ENCODE measurements at regions not wholly inside any gene's neighbourhood (a gene's known extent, or its start where the extent isn't known, plus 50 kb on each side); places are given as distances from the start of the nearest gene placed in this dataset.

DNA sequence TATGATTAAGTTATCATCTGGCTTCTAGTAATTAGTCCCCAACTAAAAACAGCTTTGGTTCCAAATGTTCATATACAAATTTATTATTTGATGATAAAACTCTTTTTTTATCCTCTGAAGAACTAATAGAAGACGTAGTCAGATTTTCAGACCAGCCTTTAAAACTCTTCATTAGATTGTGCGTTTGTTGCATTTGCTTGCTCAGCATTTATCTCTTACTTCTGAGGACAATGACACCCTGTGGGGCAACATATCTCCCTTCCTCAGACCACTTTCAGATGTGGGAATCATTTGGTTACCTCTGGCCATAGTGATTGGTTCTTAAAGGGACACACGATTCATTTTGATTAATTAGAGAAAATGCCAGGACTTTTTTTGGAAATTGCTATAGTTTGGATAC is 481.8 kb downstream of the HAO1 start:
- Histone ChIP-seq H3K4me1 (ENCODE audit: control insufficient read depth in 1 of 2, insufficient read depth in 2 of 2, low read depth in 1 of 2, low read length in 1 of 2) (no peaks in the 10 kb centered on the region), H3K27ac (ENCODE audit: low read depth in 2 of 2, low read length in 1 of 2) (no peak overlapping the region), H3K36me3 (replicated peaks in 1 of 2; ENCODE audit: control insufficient read depth in 1 of 2, insufficient read depth in 2 of 2, low read length in 1 of 2) (no peaks in the 10 kb centered on the region), H4K20me1 (ENCODE audit: insufficient read depth) (no peaks in the 10 kb centered on the region), H3F3A (replicated peaks; ENCODE audit: insufficient read depth) (no peaks in the 10 kb centered on the region), H3K9ac (no peak overlapping the region), H3K9me3 (no peaks in the 10 kb centered on the region), H3K27me3 (ENCODE audit: insufficient read depth) (no peaks in the 10 kb centered on the region), H2AFZ (ENCODE audit: low read depth) (no peak overlapping the region), H3K9me2 (no peaks in the 10 kb centered on the region), H3K4me2 (no peak overlapping the region), H3K79me2 (ENCODE audit: insufficient read depth) (no peaks in the 10 kb centered on the region), H3K4me3 (ENCODE audit: low read depth in 2 of 2, low read length in 1 of 2) (no peak overlapping the region)
- TF ChIP-seq SMC3 (IDR thresholded peaks at IDR 0.05; ENCODE audit: low read depth, low read length) (no peak), RCOR1 (IDR thresholded peaks at IDR 0.05; ENCODE audit: low read length) (no peak), FOSL2 (IDR thresholded peaks at IDR 0.05; ENCODE audit: borderline replicate concordance, low read depth) (no peak), GABPA (IDR thresholded peaks at IDR 0.05; ENCODE audit: low read depth) (no peak), RAD21 (IDR thresholded peaks at IDR 0.05; ENCODE audit: low read length) (no peak), SIN3A (IDR thresholded peaks at IDR 0.05; ENCODE audit: borderline replicate concordance, low read depth, low read length) (no peak), NFIC (IDR thresholded peaks at IDR 0.05; ENCODE audit: borderline replicate concordance) (no peak), TEAD4 (IDR thresholded peaks at IDR 0.05; ENCODE audit: borderline replicate concordance, insufficient read depth) (no peak), NRF1 (IDR thresholded peaks at IDR 0.05; ENCODE audit: low read depth, low read length) (no peak), MXI1 (IDR thresholded peaks at IDR 0.05; ENCODE audit: low read depth, low read length) (no peak), EZH2phosphoT487 (IDR thresholded peaks at IDR 0.05; ENCODE audit: borderline replicate concordance, low read depth) (no peak), ELF1 (IDR thresholded peaks at IDR 0.05) (no peak)
- TF ChIP-seq, protein P1, sequence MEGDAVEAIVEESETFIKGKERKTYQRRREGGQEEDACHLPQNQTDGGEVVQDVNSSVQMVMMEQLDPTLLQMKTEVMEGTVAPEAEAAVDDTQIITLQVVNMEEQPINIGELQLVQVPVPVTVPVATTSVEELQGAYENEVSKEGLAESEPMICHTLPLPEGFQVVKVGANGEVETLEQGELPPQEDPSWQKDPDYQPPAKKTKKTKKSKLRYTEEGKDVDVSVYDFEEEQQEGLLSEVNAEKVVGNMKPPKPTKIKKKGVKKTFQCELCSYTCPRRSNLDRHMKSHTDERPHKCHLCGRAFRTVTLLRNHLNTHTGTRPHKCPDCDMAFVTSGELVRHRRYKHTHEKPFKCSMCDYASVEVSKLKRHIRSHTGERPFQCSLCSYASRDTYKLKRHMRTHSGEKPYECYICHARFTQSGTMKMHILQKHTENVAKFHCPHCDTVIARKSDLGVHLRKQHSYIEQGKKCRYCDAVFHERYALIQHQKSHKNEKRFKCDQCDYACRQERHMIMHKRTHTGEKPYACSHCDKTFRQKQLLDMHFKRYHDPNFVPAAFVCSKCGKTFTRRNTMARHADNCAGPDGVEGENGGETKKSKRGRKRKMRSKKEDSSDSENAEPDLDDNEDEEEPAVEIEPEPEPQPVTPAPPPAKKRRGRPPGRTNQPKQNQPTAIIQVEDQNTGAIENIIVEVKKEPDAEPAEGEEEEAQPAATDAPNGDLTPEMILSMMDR (IDR thresholded peaks at IDR 0.05): no peak
- TF ChIP-seq, protein P2, sequence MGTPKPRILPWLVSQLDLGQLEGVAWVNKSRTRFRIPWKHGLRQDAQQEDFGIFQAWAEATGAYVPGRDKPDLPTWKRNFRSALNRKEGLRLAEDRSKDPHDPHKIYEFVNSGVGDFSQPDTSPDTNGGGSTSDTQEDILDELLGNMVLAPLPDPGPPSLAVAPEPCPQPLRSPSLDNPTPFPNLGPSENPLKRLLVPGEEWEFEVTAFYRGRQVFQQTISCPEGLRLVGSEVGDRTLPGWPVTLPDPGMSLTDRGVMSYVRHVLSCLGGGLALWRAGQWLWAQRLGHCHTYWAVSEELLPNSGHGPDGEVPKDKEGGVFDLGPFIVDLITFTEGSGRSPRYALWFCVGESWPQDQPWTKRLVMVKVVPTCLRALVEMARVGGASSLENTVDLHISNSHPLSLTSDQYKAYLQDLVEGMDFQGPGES (IDR thresholded peaks at IDR 0.05; ENCODE audit: low read depth, low read length): no peak
- TF ChIP-seq, protein P3, sequence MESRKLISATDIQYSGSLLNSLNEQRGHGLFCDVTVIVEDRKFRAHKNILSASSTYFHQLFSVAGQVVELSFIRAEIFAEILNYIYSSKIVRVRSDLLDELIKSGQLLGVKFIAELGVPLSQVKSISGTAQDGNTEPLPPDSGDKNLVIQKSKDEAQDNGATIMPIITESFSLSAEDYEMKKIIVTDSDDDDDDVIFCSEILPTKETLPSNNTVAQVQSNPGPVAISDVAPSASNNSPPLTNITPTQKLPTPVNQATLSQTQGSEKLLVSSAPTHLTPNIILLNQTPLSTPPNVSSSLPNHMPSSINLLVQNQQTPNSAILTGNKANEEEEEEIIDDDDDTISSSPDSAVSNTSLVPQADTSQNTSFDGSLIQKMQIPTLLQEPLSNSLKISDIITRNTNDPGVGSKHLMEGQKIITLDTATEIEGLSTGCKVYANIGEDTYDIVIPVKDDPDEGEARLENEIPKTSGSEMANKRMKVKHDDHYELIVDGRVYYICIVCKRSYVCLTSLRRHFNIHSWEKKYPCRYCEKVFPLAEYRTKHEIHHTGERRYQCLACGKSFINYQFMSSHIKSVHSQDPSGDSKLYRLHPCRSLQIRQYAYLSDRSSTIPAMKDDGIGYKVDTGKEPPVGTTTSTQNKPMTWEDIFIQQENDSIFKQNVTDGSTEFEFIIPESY (IDR thresholded peaks at IDR 0.05; ENCODE audit: borderline replicate concordance, low read depth): no peak
- TF ChIP-seq, protein P4, sequence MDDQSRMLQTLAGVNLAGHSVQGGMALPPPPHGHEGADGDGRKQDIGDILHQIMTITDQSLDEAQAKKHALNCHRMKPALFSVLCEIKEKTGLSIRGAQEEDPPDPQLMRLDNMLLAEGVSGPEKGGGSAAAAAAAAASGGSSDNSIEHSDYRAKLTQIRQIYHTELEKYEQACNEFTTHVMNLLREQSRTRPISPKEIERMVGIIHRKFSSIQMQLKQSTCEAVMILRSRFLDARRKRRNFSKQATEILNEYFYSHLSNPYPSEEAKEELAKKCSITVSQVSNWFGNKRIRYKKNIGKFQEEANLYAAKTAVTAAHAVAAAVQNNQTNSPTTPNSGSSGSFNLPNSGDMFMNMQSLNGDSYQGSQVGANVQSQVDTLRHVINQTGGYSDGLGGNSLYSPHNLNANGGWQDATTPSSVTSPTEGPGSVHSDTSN (IDR thresholded peaks at IDR 0.05): no peak
- CTCF ChIA-PET: no interaction called here
- WGBS (ENCODE audit: low lambda C conversion rate): 39% methylated on average over 3 of the region's 3 CpGs
- no peak for DNase-seq
- POLR2A ChIA-PET: no interaction called here
